WTC11 (cell line): ENCODE measurements at regions not wholly inside any gene's neighbourhood (a gene's known extent, or its start where the extent isn't known, plus 50 kb on each side); places are given as distances from the start of the nearest gene placed in this dataset.
A peak's percentile ranks its signal among the peaks of the same experiment; 100 is the strongest.

Experiments used
- ATAC-seq: fragments of 200-7000 bp; cut with Tn5 transposase; 2 replicates; pipeline ENCODE4 v1.10.0; 2021; ENCODE audit warnings: mild to moderate bottlenecking, moderate library complexity
- CTCF ChIA-PET: fragments of 300-600 bp; sonication (Branson Sonifier 250); formaldehyde crosslinking; loops from one replicate; lab custom pipeline; 2021; ENCODE audit warnings: antibody characterized with exemption; lab: Charles Lee
- POLR2A ChIA-PET: fragments of 350-600 bp; sonication (Branson Sonifier 250); formaldehyde crosslinking; loops from one replicate; lab custom pipeline; 2021; ENCODE audit warnings: antibody characterized with exemption; lab: Charles Lee
- DNase-seq: peaks from one replicate; pipeline ENCODE4 v3.0.0; 2021; ENCODE audit warnings: low spot score
- H3K27ac Mint-ChIP-seq: 2 replicates; pipeline ENCODE4 v1.8.0; 2021; ENCODE audit warnings: mixed read lengths
- H3K27me3 Mint-ChIP-seq: 2 replicates; pipeline ENCODE4 v1.8.0; 2021; ENCODE audit warnings: low read depth, mild to moderate bottlenecking, moderate library complexity, mixed read lengths
- H3K36me3 Mint-ChIP-seq: 2 replicates; pipeline ENCODE4 v1.8.0; 2021; ENCODE audit warnings: mixed read lengths
- H3K4me1 Mint-ChIP-seq: 2 replicates; pipeline ENCODE4 v1.8.0; 2022; ENCODE audit warnings: mixed read lengths
- H3K4me3 Mint-ChIP-seq: 2 replicates; pipeline ENCODE4 v1.8.0; 2021; ENCODE audit warnings: mild to moderate bottlenecking, moderate library complexity, mixed read lengths
- H3K9me3 Mint-ChIP-seq: 2 replicates; pipeline ENCODE4 v1.8.0; 2021; ENCODE audit warnings: mixed read lengths
- AR ChIP-seq: fragments of 250-450 bp; sonication (Bioruptor Pico); IDR thresholded peaks from 2 replicates; pipeline ENCODE4 v1.9.0; 2021; ENCODE audit warnings: mild to moderate bottlenecking
- ATF3 ChIP-seq: sonication (generic); formaldehyde crosslinking; conservative IDR thresholded peaks from 2 replicates; pipeline ENCODE4 v1.8.1; 2022; ENCODE audit warnings: mild to moderate bottlenecking, missing genetic modification reagents
- CDX4 ChIP-seq: fragments of 250-450 bp; sonication (Bioruptor Pico); IDR thresholded peaks from 2 replicates; pipeline ENCODE4 v1.9.0; 2021; ENCODE audit warnings: moderate library complexity, mild to moderate bottlenecking, inconsistent platforms, borderline replicate concordance
- CREB1 ChIP-seq: sonication (generic); formaldehyde crosslinking; IDR thresholded peaks from 2 replicates; pipeline ENCODE4 v1.8.0; 2023; ENCODE audit warnings: mild to moderate bottlenecking, missing genetic modification reagents
- CREM ChIP-seq: sonication (generic); formaldehyde crosslinking; IDR thresholded peaks from 2 replicates; pipeline ENCODE4 v1.8.1; 2022; ENCODE audit warnings: mild to moderate bottlenecking, missing genetic modification reagents, moderate library complexity
- CTCF ChIP-seq: fragments of 200-600 bp; IDR thresholded peaks from 2 replicates; pipeline ENCODE4 v1.8.0; 2022; ENCODE audit warnings: antibody characterized with exemption
- ELF4 ChIP-seq: sonication (generic); formaldehyde crosslinking; IDR thresholded peaks from 2 replicates; pipeline ENCODE4 v1.8.1; 2022; ENCODE audit warnings: low read depth, mild to moderate bottlenecking, moderate library complexity, missing genetic modification reagents
- EMX1 ChIP-seq: fragments of 250-450 bp; sonication (Bioruptor Pico); IDR thresholded peaks from 2 replicates; pipeline ENCODE4 v1.8.0; 2021; ENCODE audit warnings: mild to moderate bottlenecking
- GRHL2 ChIP-seq: fragments of 250-450 bp; sonication (Bioruptor Pico); IDR thresholded peaks from 2 replicates; pipeline ENCODE4 v1.8.0; 2022; ENCODE audit warnings: mild to moderate bottlenecking, moderate library complexity; ENCODE audit not compliant: insufficient replicate concordance, severe bottlenecking
- NR2C2 ChIP-seq: sonication (generic); formaldehyde crosslinking; IDR thresholded peaks from 2 replicates; pipeline ENCODE4 v1.8.0; 2022; ENCODE audit warnings: mild to moderate bottlenecking, missing genetic modification reagents
- PRRX2 ChIP-seq: fragments of 250-450 bp; sonication (Bioruptor Pico); IDR thresholded peaks from 2 replicates; pipeline ENCODE4 v1.8.0; 2021; ENCODE audit warnings: mild to moderate bottlenecking
- RELA ChIP-seq: sonication (generic); formaldehyde crosslinking; IDR thresholded peaks from 2 replicates; pipeline ENCODE4 v1.8.1; 2022; ENCODE audit warnings: missing genetic modification reagents, mild to moderate bottlenecking, borderline replicate concordance
- ZBTB43 ChIP-seq: sonication (generic); formaldehyde crosslinking; IDR thresholded peaks from 2 replicates; pipeline ENCODE4 v1.8.1; 2023; ENCODE audit warnings: mild to moderate bottlenecking, missing genetic modification reagents
- ZMAT4 ChIP-seq: fragments of 250-450 bp; sonication (Bioruptor Pico); IDR thresholded peaks from 2 replicates; pipeline ENCODE4 v1.9.0; 2021; ENCODE audit warnings: mild to moderate bottlenecking
- ZNF138 ChIP-seq: sonication (generic); formaldehyde crosslinking; conservative IDR thresholded peaks from 2 replicates; pipeline ENCODE4 v1.8.1; 2022; ENCODE audit warnings: mild to moderate bottlenecking, moderate library complexity, missing genetic modification reagents
- ZNF532 ChIP-seq: fragments of 250-450 bp; sonication (Bioruptor Pico); IDR thresholded peaks from 2 replicates; pipeline ENCODE4 v1.9.0; 2021; ENCODE audit warnings: mild to moderate bottlenecking, borderline replicate concordance

- Mint-ChIP-seq H3K27ac (no peak overlapping the region), H3K27me3 (peaks cover 2% of the 10 kb centered on the region; the same call in 1 of the 2 replicates), H3K4me1 (peaks cover 19% of the 10 kb centered on the region), H3K36me3 (no peaks in the 10 kb centered on the region; the same call in 1 of the 2 replicates), H3K4me3 (no peak overlapping the region), H3K9me3 (peaks cover 9% of the 10 kb centered on the region)
- POLR2A ChIA-PET, result no interaction called here
- no peak for TF ChIP-seq EMX1 (CRISPR knock-in tag)
- TF ChIP-seq CTCF, result no peak
- TF ChIP-seq CREB1 (CRISPR knock-in tag), result no peak
- TF ChIP-seq AR, result no peak
- ATAC-seq (no peak), DNase-seq (no peak)
- CTCF ChIA-PET, result no interaction called here
These were observed 96.5 kb upstream of the CAMK1G start for GRCh38 chr1:209486861-209487593.

GRCh38 chr1:209490013-209490412 lies 93.5 kb upstream of the CAMK1G start:
- ChIA-PET CTCF (interaction anchor here (0.6 to 5.7 kb wide), 19 partner anchors 11 to 1492 kb away, joined by 3 to 22 read pairs (median 4); no protein-coding TSS in a partner anchor), POLR2A (no interaction called here)
- peaks cover 7% of the 10 kb centered on the region for H3K36me3 Mint-ChIP-seq
- H3K9me3 Mint-ChIP-seq, result peaks cover 7% of the 10 kb centered on the region
- H3K27ac Mint-ChIP-seq, result no peak overlapping the region
- no peak overlapping the region for H3K4me3 Mint-ChIP-seq
- no peaks in the 10 kb centered on the region; the same call in 1 of the 2 replicates for H3K27me3 Mint-ChIP-seq
- TF ChIP-seq PRRX2 (CRISPR knock-in tag) (no peak), CTCF (peak; percentile 41; the same call in 1 of the 2 replicates)
- DNase-seq (no peak), ATAC-seq (peak; percentile 73; the same call in 1 of the 2 replicates)
- peaks cover 28% of the 10 kb centered on the region for H3K4me1 Mint-ChIP-seq

- Mint-ChIP-seq H3K36me3 (peaks cover 10% of the 10 kb centered on the region), H3K9me3 (peaks cover 10% of the 10 kb centered on the region), H3K27ac (no peak overlapping the region), H3K4me1 (peaks cover 28% of the 10 kb centered on the region), H3K27me3 (no peaks in the 10 kb centered on the region; the same call in 1 of the 2 replicates), H3K4me3 (no peak overlapping the region)
- CTCF ChIA-PET, result interaction anchor here (1.9 to 5.7 kb wide), 3 partner anchors 22 to 137 kb away, joined by 3 to 22 read pairs (median 10); no protein-coding TSS in a partner anchor
- ATAC-seq, result no peak
- POLR2A ChIA-PET, result no interaction called here
- no peak for DNase-seq
- TF ChIP-seq RELA (no peak), ELF4 (CRISPR knock-in tag) (no peak), ZBTB43 (CRISPR knock-in tag) (no peak), ZNF138 (no peak), CDX4 (CRISPR knock-in tag) (no peak), CREM (CRISPR knock-in tag) (no peak), ZMAT4 (no peak), GRHL2 (CRISPR knock-in tag) (no peak), ATF3 (CRISPR knock-in tag) (no peak), NR2C2 (CRISPR knock-in tag) (no peak), ZNF532 (CRISPR knock-in tag) (no peak)
These were observed 92.5 kb upstream of the CAMK1G start for GRCh38 chr1:209491031-209491430.
